ENCODE measurements at regions not wholly inside any gene's neighbourhood (a gene's known extent, or its start where the extent isn't known, plus 50 kb on each side); places are given as distances from the start of the nearest gene placed in this dataset.

GRCh38 chr13:91139232-91139631 lies 208.3 kb upstream of the MIR17HG start:
- Histone ChIP-seq H3K4me1 (no peaks in the 10 kb centered on the region), H3K9me3 (no peaks in the 10 kb centered on the region), H3K36me3 (no peaks in the 10 kb centered on the region), H3K27ac (no peak overlapping the region), H3K27me3 (no peaks in the 10 kb centered on the region), H3K4me3 (no peak overlapping the region)
- WGBS, 2 donors = 71 to 91% methylated on average over 2 of the region's 2 CpGs
- DNase-seq = no peak
- intact Hi-C loops (cut with DNase I) = loop anchor here (10.0 kb wide), 1 partner anchor 586 kb away; no protein-coding TSS in a partner anchor
- no peak for TF ChIP-seq EP300 (IDR thresholded peaks at IDR 0.05)
- no peak for TF ChIP-seq POLR2AphosphoS5 (IDR thresholded peaks at IDR 0.05)
- no peak for TF ChIP-seq CTCF (IDR thresholded peaks at IDR 0.05)
- TF ChIP-seq POLR2A (IDR thresholded peaks at IDR 0.05) = no peak

DNA sequence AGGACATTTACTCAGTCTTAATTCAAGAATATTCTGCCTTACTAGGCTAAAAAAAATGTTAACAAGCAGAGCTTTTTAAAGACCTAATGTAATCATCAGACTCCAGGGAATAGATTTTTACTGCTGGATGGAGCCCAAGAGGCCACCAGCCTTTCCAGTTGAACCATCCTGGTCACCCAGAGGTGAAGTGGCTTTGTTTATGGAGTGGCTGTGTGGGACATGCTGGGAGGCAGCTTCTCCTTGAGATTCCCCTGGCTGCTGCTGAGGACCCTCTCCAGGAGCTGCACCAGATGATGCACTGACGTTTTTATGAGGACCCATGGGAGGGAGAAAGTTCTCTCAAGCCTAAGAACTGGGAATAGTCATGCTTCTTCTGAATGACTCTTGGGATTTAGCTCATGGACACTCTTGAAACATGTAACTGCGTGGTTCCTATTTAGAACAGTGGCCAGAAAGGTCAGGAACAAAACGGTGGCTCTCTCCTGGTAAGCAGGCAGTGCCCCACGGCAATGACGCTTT lies 205.9 kb upstream of the MIR17HG start:
- H3K4me3 ChIP-seq = no peak overlapping the region
- no peaks in the 10 kb centered on the region for H3K9me3 ChIP-seq
- no peaks in the 10 kb centered on the region for H3K36me3 ChIP-seq
- WGBS, 2 donors = 72 to 75% methylated on average over 5 of the region's 5 CpGs
- no peak for TF ChIP-seq CTCF (IDR thresholded peaks at IDR 0.05)
- no peak overlapping the region for H3K27ac ChIP-seq
- intact Hi-C loops (cut with DNase I) = no loop called here
- H3K27me3 ChIP-seq = no peaks in the 10 kb centered on the region
- H3K4me1 ChIP-seq = no peaks in the 10 kb centered on the region
- DNase-seq = no peak

GRCh38 chr13:91142572-91142971 lies 204.9 kb upstream of the MIR17HG start:
- Histone ChIP-seq H3K9me3 (no peaks in the 10 kb centered on the region), H3K27me3 (no peaks in the 10 kb centered on the region), H3K27ac (no peak overlapping the region), H3K4me1 (no peaks in the 10 kb centered on the region), H3K4me3 (no peak overlapping the region), H3K36me3 (no peaks in the 10 kb centered on the region)
- intact Hi-C loops (cut with DNase I) = no loop called here
- no peak for DNase-seq
- WGBS, 2 donors = 4 to 28% methylated on average over 2 of the region's 2 CpGs
- TF ChIP-seq POLR2A (IDR thresholded peaks at IDR 0.05) = no peak
- no peak for TF ChIP-seq CTCF (IDR thresholded peaks at IDR 0.05)
- no peak for TF ChIP-seq POLR2AphosphoS5 (IDR thresholded peaks at IDR 0.05)

GRCh38 chr13:91144054-91144453 lies 203.4 kb upstream of the MIR17HG start:
- no peak overlapping the region for H3K27ac ChIP-seq
- H3K4me3 ChIP-seq = no peak overlapping the region
- no peaks in the 10 kb centered on the region for H3K9me3 ChIP-seq
- H3K36me3 ChIP-seq = no peaks in the 10 kb centered on the region
- no peaks in the 10 kb centered on the region for H3K27me3 ChIP-seq
- intact Hi-C loops (cut with DNase I) = no loop called here
- 50 to 62% methylated on average over 2 of the region's 2 CpGs for WGBS, 2 donors
- TF ChIP-seq EP300 (IDR thresholded peaks at IDR 0.05) (no peak), POLR2A (IDR thresholded peaks at IDR 0.05) (no peak), POLR2AphosphoS5 (IDR thresholded peaks at IDR 0.05) (no peak), CTCF (IDR thresholded peaks at IDR 0.05) (no peak)
- no peaks in the 10 kb centered on the region for H3K4me1 ChIP-seq
- no peak for DNase-seq

DNA sequence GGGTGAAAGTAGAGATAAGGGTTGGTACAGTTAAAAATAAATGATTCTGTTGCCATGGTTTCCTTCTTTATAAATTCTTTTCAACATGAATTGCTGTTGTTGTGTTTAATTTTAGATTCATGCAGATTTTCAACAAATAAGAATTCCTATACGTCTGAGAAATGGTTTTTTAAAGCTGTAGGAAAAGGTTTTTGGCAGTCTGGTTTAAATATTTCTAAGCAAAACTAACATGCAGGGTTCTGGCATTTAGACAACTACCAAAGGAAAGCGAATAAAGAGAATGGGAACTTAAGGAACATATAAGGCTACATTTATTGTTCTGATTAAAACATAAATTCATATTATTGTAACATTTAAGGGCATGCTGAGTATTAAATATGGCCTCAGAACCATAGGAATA lies 203.0 kb upstream of the MIR17HG start:
- TF ChIP-seq CTCF (IDR thresholded peaks at IDR 0.05) (no peak), POLR2AphosphoS5 (IDR thresholded peaks at IDR 0.05) (no peak), EP300 (IDR thresholded peaks at IDR 0.05) (no peak), POLR2A (IDR thresholded peaks at IDR 0.05) (no peak)
- Histone ChIP-seq H3K9me3 (no peaks in the 10 kb centered on the region), H3K4me3 (no peak overlapping the region), H3K36me3 (no peaks in the 10 kb centered on the region), H3K27me3 (no peaks in the 10 kb centered on the region), H3K27ac (no peak overlapping the region), H3K4me1 (no peaks in the 10 kb centered on the region)
- DNase-seq = no peak
- intact Hi-C loops (cut with DNase I) = no loop called here
- WGBS, 2 donors = 69 to 76% methylated on average over 2 of the region's 2 CpGs

All from sigmoid colon (tissue), 6 donors.